ENCODE measurements at regions not wholly inside any gene's neighbourhood (a gene's known extent, or its start where the extent isn't known, plus 50 kb on each side); places are given as distances from the start of the nearest gene placed in this dataset.

GRCh38 chr2:57141269-57141668 lies 905.3 kb upstream of the VRK2 start:
- peaks cover 14% of the 10 kb centered on the region for H3K9me3 ChIP-seq
- intact Hi-C loops (cut with DNase I, micrococcal nuclease), result no loop called here
- ATAC-seq (no peak), DNase-seq (no peak)
- no peaks in the 10 kb centered on the region for H3K4me1 ChIP-seq (ENCODE audit: low read depth)
- H3K36me3 ChIP-seq (ENCODE audit: low read depth), result no peaks in the 10 kb centered on the region
- no peak for TF ChIP-seq CTCF (IDR thresholded peaks at IDR 0.05)
- H3K4me3 ChIP-seq, result no peak overlapping the region

GRCh38 chr2:57146951-57147350 lies 899.7 kb upstream of the VRK2 start:
- TF ChIP-seq CTCF (IDR thresholded peaks at IDR 0.05), result no peak
- intact Hi-C loops (cut with DNase I, micrococcal nuclease), result no loop called here
- ATAC-seq, result no peak
- H3K9me3 ChIP-seq, result peaks cover 28% of the 10 kb centered on the region
- H3K4me1 ChIP-seq (ENCODE audit: low read depth), result no peaks in the 10 kb centered on the region
- no peak for DNase-seq
- no peak overlapping the region for H3K4me3 ChIP-seq
- H3K36me3 ChIP-seq (ENCODE audit: low read depth), result no peaks in the 10 kb centered on the region

- Histone ChIP-seq H3K9me3 (peaks cover 15% of the 10 kb centered on the region), H3K4me3 (no peak overlapping the region), H3K36me3 (ENCODE audit: low read depth) (no peaks in the 10 kb centered on the region), H3K4me1 (ENCODE audit: low read depth) (no peaks in the 10 kb centered on the region)
- intact Hi-C loops (cut with DNase I, micrococcal nuclease), result no loop called here
- ATAC-seq (no peak), DNase-seq (no peak)
- TF ChIP-seq CTCF (IDR thresholded peaks at IDR 0.05), result no peak
Observed at GRCh38 chr2:57156231-57156924, 890.2 kb upstream of the VRK2 start.

- DNase-seq (no peak), ATAC-seq (no peak)
- no peak overlapping the region for H3K4me3 ChIP-seq
- H3K36me3 ChIP-seq (ENCODE audit: low read depth), result no peaks in the 10 kb centered on the region
- H3K4me1 ChIP-seq (ENCODE audit: low read depth), result no peaks in the 10 kb centered on the region
- TF ChIP-seq CTCF (IDR thresholded peaks at IDR 0.05), result no peak
- H3K9me3 ChIP-seq, result peaks cover 14% of the 10 kb centered on the region
- intact Hi-C loops (cut with DNase I, micrococcal nuclease), result no loop called here
Observed at GRCh38 chr2:57160976-57161375, 885.6 kb upstream of the VRK2 start.

- intact Hi-C loops (cut with DNase I, micrococcal nuclease), result no loop called here
- DNase-seq, result no peak
- no peak for TF ChIP-seq CTCF (IDR thresholded peaks at IDR 0.05)
- Histone ChIP-seq H3K36me3 (ENCODE audit: low read depth) (no peaks in the 10 kb centered on the region), H3K9me3 (no peaks in the 10 kb centered on the region), H3K4me3 (no peak overlapping the region), H3K4me1 (ENCODE audit: low read depth) (no peaks in the 10 kb centered on the region)
- ATAC-seq, result no peak
Observed at GRCh38 chr2:57177176-57177575, 869.4 kb upstream of the VRK2 start.
